K562 (cell line): ENCODE measurements at regions not wholly inside any gene's neighbourhood (a gene's known extent, or its start where the extent isn't known, plus 50 kb on each side); places are given as distances from the start of the nearest gene placed in this dataset.

ENCODE experiments used
- CHD1 ChIP-seq: fragments of 200-600 bp; sonication (generic); IDR thresholded peaks from one replicate; pipeline ENCODE4 v1.6.1; 2012; ENCODE audit warnings: mild to moderate bottlenecking, moderate library complexity, low read length, inconsistent platforms
- CREM ChIP-seq: IDR thresholded peaks from 2 replicates; pipeline ENCODE4 v1.6.1; 2014; ENCODE audit warnings: antibody characterized with exemption, low read depth
- EGR1 ChIP-seq: fragments of 450-650 bp; conservative IDR thresholded peaks from 2 replicates; pipeline ENCODE4 v1.6.1; 2017; ENCODE audit warnings: mild to moderate bottlenecking
- FOSL1 ChIP-seq: fragments of 200-800 bp; sonication (Bioruptor generic); conservative IDR thresholded peaks from 2 replicates; pipeline ENCODE4 v1.6.1; 2016; ENCODE audit warnings: missing genetic modification characterization, missing compliant biosample characterization
- FOXJ2 ChIP-seq: fragments of 200-800 bp; sonication (Bioruptor generic); IDR thresholded peaks from 2 replicates; pipeline ENCODE4 v1.6.1; 2016; ENCODE audit warnings: missing genetic modification characterization, missing compliant biosample characterization
- HMBOX1 ChIP-seq: sonication (generic); IDR thresholded peaks from 2 replicates; pipeline ENCODE4 v1.6.1; 2016
- HMG20B ChIP-seq: fragments of 250-450 bp; sonication (Bioruptor Pico); IDR thresholded peaks from 2 replicates; pipeline ENCODE4 v1.5.0; 2021; ENCODE audit warnings: mild to moderate bottlenecking
- JUND ChIP-seq, 2 experiments: IDR thresholded peaks; 2 replicates in 1 of 2; 3 replicates in 1 of 2; pipeline ENCODE4 v1.6.1; 2011; ENCODE audit warnings: borderline replicate concordance in 2 of 2, low read depth in 2 of 2, low read length in 2 of 2, improper control_type of control experiment in 1 of 2, missing biosample characterization in 1 of 2, missing genetic modification characterization in 1 of 2, missing genetic modification reagents in 1 of 2
- MAZ ChIP-seq, 2 experiments: fragments of 450-650 bp in 1 of 2; sonication (generic) in 1 of 2; formaldehyde crosslinking; IDR thresholded peaks in 1 of 2; conservative IDR thresholded peaks in 1 of 2; 2 replicates each; pipeline versions ENCODE4 v1.4.0 to v1.5.0; 2020; ENCODE audit warnings: mild to moderate bottlenecking in 1 of 2, missing genetic modification reagents in 1 of 2
- SAFB ChIP-seq: fragments of 200-400 bp; formaldehyde crosslinking; IDR thresholded peaks from 2 replicates; pipeline ENCODE4 v1.6.1; 2017; ENCODE audit warnings: low read depth, low read length, borderline replicate concordance
- TAL1 ChIP-seq: fragments of 450-650 bp; IDR thresholded peaks from 2 replicates; pipeline ENCODE4 v1.6.1; 2016; ENCODE audit warnings: mild to moderate bottlenecking
- TCF3 ChIP-seq: sonication (generic); formaldehyde crosslinking; IDR thresholded peaks from 2 replicates; pipeline ENCODE4 v1.4.0; 2020; ENCODE audit warnings: mild to moderate bottlenecking, missing genetic modification reagents
- TRIM24 ChIP-seq, 2 experiments: fragments of 450-650 bp; IDR thresholded peaks; 2 replicates each; pipeline ENCODE4 v1.6.1; 2016
- ZBTB12 ChIP-seq: fragments of 250-450 bp; sonication (Bioruptor Pico); IDR thresholded peaks from 2 replicates; pipeline ENCODE4 v1.4.0; 2020
- ZNF263 ChIP-seq: sonication (generic); formaldehyde crosslinking; IDR thresholded peaks from 2 replicates; pipeline ENCODE4 v1.8.0; 2022; ENCODE audit warnings: mild to moderate bottlenecking, missing genetic modification reagents, borderline replicate concordance
- TF ChIP-seq, protein P1 (sequence below), 2 experiments: fragments of 450-650 bp; formaldehyde crosslinking in 1 of 2; IDR thresholded peaks; 2 replicates each; pipeline versions ENCODE4 v1.4.0 to v1.6.1; 2014 to 2020; ENCODE audit warnings: mild to moderate bottlenecking in 2 of 2, borderline replicate concordance in 1 of 2, low read depth in 1 of 2

GRCh38 chr2:41932241-41933045 is 115.4 kb upstream of the PKDCC start (continued):
- TF ChIP-seq JUND (IDR thresholded peaks at IDR 0.05; ENCODE audit: borderline replicate concordance, low read depth, low read length): 0 out of 2 replicates have a peak, but pooled peaks have one; percentile 3
- TF ChIP-seq JUND (tag; IDR thresholded peaks at IDR 0.05; ENCODE audit: borderline replicate concordance, low read depth, low read length): no peak; the same call in 2 of the 3 replicates
- TF ChIP-seq FOXJ2 (tag): no peak
- TF ChIP-seq, protein P1, sequence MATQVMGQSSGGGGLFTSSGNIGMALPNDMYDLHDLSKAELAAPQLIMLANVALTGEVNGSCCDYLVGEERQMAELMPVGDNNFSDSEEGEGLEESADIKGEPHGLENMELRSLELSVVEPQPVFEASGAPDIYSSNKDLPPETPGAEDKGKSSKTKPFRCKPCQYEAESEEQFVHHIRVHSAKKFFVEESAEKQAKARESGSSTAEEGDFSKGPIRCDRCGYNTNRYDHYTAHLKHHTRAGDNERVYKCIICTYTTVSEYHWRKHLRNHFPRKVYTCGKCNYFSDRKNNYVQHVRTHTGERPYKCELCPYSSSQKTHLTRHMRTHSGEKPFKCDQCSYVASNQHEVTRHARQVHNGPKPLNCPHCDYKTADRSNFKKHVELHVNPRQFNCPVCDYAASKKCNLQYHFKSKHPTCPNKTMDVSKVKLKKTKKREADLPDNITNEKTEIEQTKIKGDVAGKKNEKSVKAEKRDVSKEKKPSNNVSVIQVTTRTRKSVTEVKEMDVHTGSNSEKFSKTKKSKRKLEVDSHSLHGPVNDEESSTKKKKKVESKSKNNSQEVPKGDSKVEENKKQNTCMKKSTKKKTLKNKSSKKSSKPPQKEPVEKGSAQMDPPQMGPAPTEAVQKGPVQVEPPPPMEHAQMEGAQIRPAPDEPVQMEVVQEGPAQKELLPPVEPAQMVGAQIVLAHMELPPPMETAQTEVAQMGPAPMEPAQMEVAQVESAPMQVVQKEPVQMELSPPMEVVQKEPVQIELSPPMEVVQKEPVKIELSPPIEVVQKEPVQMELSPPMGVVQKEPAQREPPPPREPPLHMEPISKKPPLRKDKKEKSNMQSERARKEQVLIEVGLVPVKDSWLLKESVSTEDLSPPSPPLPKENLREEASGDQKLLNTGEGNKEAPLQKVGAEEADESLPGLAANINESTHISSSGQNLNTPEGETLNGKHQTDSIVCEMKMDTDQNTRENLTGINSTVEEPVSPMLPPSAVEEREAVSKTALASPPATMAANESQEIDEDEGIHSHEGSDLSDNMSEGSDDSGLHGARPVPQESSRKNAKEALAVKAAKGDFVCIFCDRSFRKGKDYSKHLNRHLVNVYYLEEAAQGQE (IDR thresholded peaks at IDR 0.05; ENCODE audit: borderline replicate concordance): no peak
- TF ChIP-seq, protein P1 (CRISPR knock-in tag; IDR thresholded peaks at IDR 0.05; ENCODE audit: low read depth): no peak
- TF ChIP-seq CHD1: no peak
- TF ChIP-seq TCF3 (CRISPR knock-in tag): peak; percentile 77
- TF ChIP-seq SAFB: no peak
- 0 out of 2 replicates have a peak, but pooled peaks have one; percentile 32 for TF ChIP-seq ZNF263 (CRISPR knock-in tag)
- TF ChIP-seq MAZ (CRISPR knock-in tag; conservative IDR thresholded peaks at IDR 0.05 in 1 of 2, IDR thresholded peaks at IDR 0.05 in 1 of 2): peak in 1 of 2 experiments; percentile 78; a peak in 2 of 4 replicates
- peak; percentile 57 for TF ChIP-seq TAL1
- no peak for TF ChIP-seq HMG20B (CRISPR knock-in tag)
- 0 out of 4 replicates have a peak, but pooled peaks of 1 of the 2 experiments have one; percentile 10 for TF ChIP-seq TRIM24 (IDR thresholded peaks at IDR 0.05)
- peak; percentile 78 for TF ChIP-seq EGR1
- TF ChIP-seq ZBTB12: 0 out of 2 replicates have a peak, but pooled peaks have one; percentile 15
- peak; percentile 59 for TF ChIP-seq CREM
- peak; percentile 30; the same call in 1 of the 2 replicates for TF ChIP-seq HMBOX1
- TF ChIP-seq FOSL1 (tag): 0 out of 2 replicates have a peak, but pooled peaks have one; percentile 9
